ENCODE measurements at regions not wholly inside any gene's neighbourhood (a gene's known extent, or its start where the extent isn't known, plus 50 kb on each side); places are given as distances from the start of the nearest gene placed in this dataset.

DNA sequence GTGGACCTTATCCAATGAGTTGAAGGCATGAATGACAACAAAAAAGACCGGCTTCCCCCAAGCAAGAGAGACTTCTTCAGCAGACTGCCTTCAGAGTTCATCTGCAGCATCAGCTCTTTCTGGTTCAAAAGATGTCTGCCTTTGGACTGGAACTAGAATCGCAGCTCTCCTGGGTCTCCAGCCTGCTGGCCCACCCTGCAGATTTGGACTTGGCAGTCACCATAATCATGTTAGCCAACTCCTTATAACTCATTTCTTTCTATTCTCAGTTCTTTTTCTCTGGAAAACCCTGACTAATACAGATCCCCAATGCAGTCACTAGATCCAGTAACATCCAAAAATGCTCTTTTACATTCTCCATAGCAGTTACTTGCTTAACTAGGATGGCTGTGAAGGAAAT lies 89.2 kb upstream of the MARK1 start:
- H3K9me3 ChIP-seq (ENCODE audit: insufficient read depth, low read length), result no peaks in the 10 kb centered on the region
- H2AFZ ChIP-seq (ENCODE audit: low read depth, low read length), result no peak overlapping the region
- TF ChIP-seq EZH2phosphoT487 (IDR thresholded peaks at IDR 0.05; ENCODE audit: low read depth) (no peak), CTCF (IDR thresholded peaks at IDR 0.05; ENCODE audit: low read depth, low read length) (no peak)
- no peaks in the 10 kb centered on the region for H3K79me2 ChIP-seq (ENCODE audit: low read length)
- H3K36me3 ChIP-seq (replicated peaks; ENCODE audit: low read depth, low read length), result no peaks in the 10 kb centered on the region
- no peak overlapping the region for H3K4me3 ChIP-seq (ENCODE audit: low read length)
- H3K27me3 ChIP-seq (ENCODE audit: low read depth, low read length), result 0 out of 2 replicates have a peak, but pooled peaks cover 3% of the 10 kb centered on the region
- H4K20me1 ChIP-seq (ENCODE audit: insufficient read depth, low read length), result no peaks in the 10 kb centered on the region
- no peak overlapping the region for H3K27ac ChIP-seq (ENCODE audit: low read length)
- no peak overlapping the region for H3K4me2 ChIP-seq (ENCODE audit: low read length)
- H3K9ac ChIP-seq (ENCODE audit: low read length), result no peak overlapping the region
- H3K4me1 ChIP-seq (ENCODE audit: low read length), result no peaks in the 10 kb centered on the region

DNA sequence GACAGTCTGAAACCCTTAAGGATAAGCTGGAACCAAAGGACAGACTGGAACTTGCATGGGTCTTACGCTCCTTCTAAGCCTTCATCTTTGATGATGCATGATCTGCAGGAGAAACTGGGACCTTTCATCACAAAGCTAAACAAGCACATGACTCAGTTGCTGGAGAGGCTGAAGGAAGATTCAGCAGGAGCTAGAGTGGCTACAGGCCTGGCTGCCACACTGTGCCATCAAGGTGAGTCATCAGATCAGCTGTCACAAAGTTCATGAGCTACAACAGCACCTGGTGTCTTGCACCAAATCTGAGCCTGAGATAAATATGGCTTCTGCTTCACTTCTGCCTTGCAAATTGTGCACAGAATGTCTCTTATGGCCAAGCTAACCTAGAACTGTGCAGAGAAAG lies 95.5 kb upstream of the MARK1 start:
- Histone ChIP-seq H3K9me3 (ENCODE audit: insufficient read depth, low read length) (no peaks in the 10 kb centered on the region), H3K36me3 (replicated peaks; ENCODE audit: low read depth, low read length) (no peaks in the 10 kb centered on the region), H2AFZ (ENCODE audit: low read depth, low read length) (no peak overlapping the region), H3K4me2 (ENCODE audit: low read length) (no peak overlapping the region), H3K79me2 (ENCODE audit: low read length) (no peaks in the 10 kb centered on the region), H4K20me1 (ENCODE audit: insufficient read depth, low read length) (no peaks in the 10 kb centered on the region), H3K4me3 (ENCODE audit: low read length) (no peak overlapping the region), H3K27ac (ENCODE audit: low read length) (no peak overlapping the region), H3K4me1 (ENCODE audit: low read length) (no peaks in the 10 kb centered on the region), H3K27me3 (ENCODE audit: low read depth, low read length) (no peaks in the 10 kb centered on the region), H3K9ac (ENCODE audit: low read length) (no peak overlapping the region)
- TF ChIP-seq CTCF (IDR thresholded peaks at IDR 0.05; ENCODE audit: low read depth, low read length) (no peak), EZH2phosphoT487 (IDR thresholded peaks at IDR 0.05; ENCODE audit: low read depth) (no peak)

DNA sequence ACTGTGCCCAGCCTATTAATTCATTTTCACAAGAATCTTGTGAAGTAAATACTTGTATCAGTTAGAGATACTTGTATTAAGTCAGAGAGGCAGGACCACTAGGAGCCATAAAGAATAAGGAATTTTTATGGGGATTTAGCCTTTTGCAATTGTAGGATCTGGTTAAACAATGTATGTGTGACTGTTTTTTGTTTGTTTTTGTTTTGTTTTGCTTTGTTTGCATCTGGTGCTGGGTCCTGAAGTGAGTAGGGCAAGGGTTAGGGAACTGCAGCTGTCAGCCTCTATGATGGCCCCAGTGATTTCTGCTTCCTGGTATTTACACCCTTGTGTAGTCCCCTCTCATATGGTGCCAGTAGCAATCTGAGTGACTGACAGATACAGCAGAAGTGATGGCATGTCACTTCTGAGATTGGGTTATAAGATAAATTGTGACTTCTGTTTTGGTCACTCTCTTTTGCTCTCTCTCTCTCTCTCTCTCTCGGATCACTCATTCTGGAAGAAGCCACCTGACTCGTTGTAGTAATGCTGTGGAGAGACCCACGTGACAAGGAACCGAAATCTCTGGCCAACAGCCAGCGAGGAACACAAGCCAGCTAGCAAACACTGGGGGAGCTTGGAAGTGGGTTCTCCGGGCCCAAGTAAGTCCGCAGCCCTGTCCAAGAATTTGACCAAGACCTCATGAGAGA lies 96.2 kb upstream of the MARK1 start:
- TF ChIP-seq CTCF (IDR thresholded peaks at IDR 0.05; ENCODE audit: low read depth, low read length) (no peak), EZH2phosphoT487 (IDR thresholded peaks at IDR 0.05; ENCODE audit: low read depth) (no peak)
- no peak overlapping the region for H3K4me2 ChIP-seq (ENCODE audit: low read length)
- H2AFZ ChIP-seq (ENCODE audit: low read depth, low read length), result no peak overlapping the region
- H3K79me2 ChIP-seq (ENCODE audit: low read length), result no peaks in the 10 kb centered on the region
- H3K9ac ChIP-seq (ENCODE audit: low read length), result no peak overlapping the region
- H3K36me3 ChIP-seq (replicated peaks; ENCODE audit: low read depth, low read length), result no peaks in the 10 kb centered on the region
- H3K4me1 ChIP-seq (ENCODE audit: low read length), result no peaks in the 10 kb centered on the region
- H3K4me3 ChIP-seq (ENCODE audit: low read length), result no peak overlapping the region
- no peaks in the 10 kb centered on the region for H3K27me3 ChIP-seq (ENCODE audit: low read depth, low read length)
- H4K20me1 ChIP-seq (ENCODE audit: insufficient read depth, low read length), result no peaks in the 10 kb centered on the region
- H3K27ac ChIP-seq (ENCODE audit: low read length), result no peak overlapping the region
- H3K9me3 ChIP-seq (ENCODE audit: insufficient read depth, low read length), result no peaks in the 10 kb centered on the region

DNA sequence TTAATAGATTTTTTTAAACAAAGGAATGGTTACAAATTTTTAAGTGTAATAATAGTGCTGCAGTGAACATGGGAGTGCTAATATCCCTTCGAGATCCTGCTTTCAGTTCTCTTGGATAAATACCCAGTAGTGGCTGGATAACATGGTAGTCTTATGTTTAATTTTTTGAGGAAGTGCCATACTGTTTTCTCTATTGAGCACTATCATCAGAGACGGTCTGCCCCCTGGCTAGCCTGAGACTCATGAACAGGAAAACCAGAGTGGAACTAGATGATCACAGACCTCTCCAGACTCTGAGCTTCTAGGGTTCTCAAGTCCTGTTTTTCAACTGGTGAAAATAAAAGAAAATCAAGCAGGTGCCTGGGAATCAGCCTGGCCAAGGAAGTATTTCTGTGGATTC lies 97.3 kb upstream of the MARK1 start:
- no peak overlapping the region for H3K4me2 ChIP-seq (ENCODE audit: low read length)
- no peaks in the 10 kb centered on the region for H3K27me3 ChIP-seq (ENCODE audit: low read depth, low read length)
- no peaks in the 10 kb centered on the region for H4K20me1 ChIP-seq (ENCODE audit: insufficient read depth, low read length)
- no peaks in the 10 kb centered on the region for H3K4me1 ChIP-seq (ENCODE audit: low read length)
- H3K36me3 ChIP-seq (replicated peaks; ENCODE audit: low read depth, low read length), result no peaks in the 10 kb centered on the region
- H2AFZ ChIP-seq (ENCODE audit: low read depth, low read length), result no peak overlapping the region
- TF ChIP-seq CTCF (IDR thresholded peaks at IDR 0.05; ENCODE audit: low read depth, low read length) (peak; percentile 12; the same call in 1 of the 2 replicates), EZH2phosphoT487 (IDR thresholded peaks at IDR 0.05; ENCODE audit: low read depth) (no peak)
- H3K9ac ChIP-seq (ENCODE audit: low read length), result no peak overlapping the region
- no peaks in the 10 kb centered on the region for H3K9me3 ChIP-seq (ENCODE audit: insufficient read depth, low read length)
- no peak overlapping the region for H3K27ac ChIP-seq (ENCODE audit: low read length)
- no peaks in the 10 kb centered on the region for H3K79me2 ChIP-seq (ENCODE audit: low read length)
- no peak overlapping the region for H3K4me3 ChIP-seq (ENCODE audit: low read length)

Data from OCI-LY3 (cell line).